ENCODE measurements at regions not wholly inside any gene's neighbourhood (a gene's known extent, or its start where the extent isn't known, plus 50 kb on each side); places are given as distances from the start of the nearest gene placed in this dataset.

- TF ChIP-seq CTCF (IDR thresholded peaks at IDR 0.05) (no peak), POLR2AphosphoS5 (IDR thresholded peaks at IDR 0.05) (no peak), POLR2A (IDR thresholded peaks at IDR 0.05; ENCODE audit: low read depth) (no peak), EP300 (IDR thresholded peaks at IDR 0.05) (no peak)
These were observed 343.9 kb downstream of the TBC1D4 start for GRCh38 chr13:75137911-75138571.
